ENCODE measurements at regions not wholly inside any gene's neighbourhood (a gene's known extent, or its start where the extent isn't known, plus 50 kb on each side); places are given as distances from the start of the nearest gene placed in this dataset.
A peak's percentile ranks its signal among the peaks of the same experiment; 100 is the strongest.

GRCh38 chr13:26996965-26997752 is 174.5 kb downstream of the USP12 start:
- H3K36me3 Mint-ChIP-seq, result no peaks in the 10 kb centered on the region
- peak; percentile 90 for ATAC-seq
- no peaks in the 10 kb centered on the region for H3K27me3 Mint-ChIP-seq
- H3K27ac Mint-ChIP-seq, result peak overlapping the region; percentile 4
- H3K4me1 Mint-ChIP-seq, result peaks cover 56% of the 10 kb centered on the region
- H3K9me3 Mint-ChIP-seq, result no peaks in the 10 kb centered on the region
- peak overlapping the region; percentile 22 for H3K4me3 Mint-ChIP-seq

GRCh38 chr13:26995159-26995558 is 176.5 kb downstream of the USP12 start:
- no peak overlapping the region for H3K27ac Mint-ChIP-seq
- H3K36me3 Mint-ChIP-seq, result no peaks in the 10 kb centered on the region
- ATAC-seq, result no peak
- no peaks in the 10 kb centered on the region for H3K27me3 Mint-ChIP-seq
- H3K4me1 Mint-ChIP-seq, result peaks cover 43% of the 10 kb centered on the region
- H3K9me3 Mint-ChIP-seq, result no peaks in the 10 kb centered on the region
- H3K4me3 Mint-ChIP-seq, result no peak overlapping the region

GRCh38 chr13:26993780-26994179 is 177.8 kb downstream of the USP12 start:
- H3K4me1 Mint-ChIP-seq, result peaks cover 36% of the 10 kb centered on the region
- no peaks in the 10 kb centered on the region for H3K27me3 Mint-ChIP-seq
- no peaks in the 10 kb centered on the region for H3K36me3 Mint-ChIP-seq
- no peak overlapping the region for H3K4me3 Mint-ChIP-seq
- ATAC-seq, result no peak
- H3K9me3 Mint-ChIP-seq, result no peaks in the 10 kb centered on the region
- H3K27ac Mint-ChIP-seq, result no peak overlapping the region

- no peaks in the 10 kb centered on the region for H3K36me3 Mint-ChIP-seq
- no peak overlapping the region for H3K4me3 Mint-ChIP-seq
- ATAC-seq, result no peak
- peaks cover 29% of the 10 kb centered on the region for H3K4me1 Mint-ChIP-seq
- no peak overlapping the region for H3K27ac Mint-ChIP-seq
- no peaks in the 10 kb centered on the region for H3K9me3 Mint-ChIP-seq
- no peaks in the 10 kb centered on the region for H3K27me3 Mint-ChIP-seq
Measured at GRCh38 chr13:26992951-26993719, 178.5 kb downstream of the USP12 start.

- Mint-ChIP-seq H3K9me3 (no peaks in the 10 kb centered on the region), H3K36me3 (no peaks in the 10 kb centered on the region), H3K27me3 (no peaks in the 10 kb centered on the region), H3K27ac (no peak overlapping the region), H3K4me3 (no peak overlapping the region), H3K4me1 (peaks cover 15% of the 10 kb centered on the region)
- no peak for ATAC-seq
Measured at GRCh38 chr13:26991508-26992181, 180.0 kb downstream of the USP12 start.

- Mint-ChIP-seq H3K27me3 (no peaks in the 10 kb centered on the region), H3K9me3 (no peaks in the 10 kb centered on the region), H3K36me3 (no peaks in the 10 kb centered on the region), H3K4me3 (no peak overlapping the region), H3K27ac (no peak overlapping the region), H3K4me1 (peaks cover 9% of the 10 kb centered on the region)
- ATAC-seq, result no peak
Measured at GRCh38 chr13:26989957-26990713, 181.5 kb downstream of the USP12 start.

DNA sequence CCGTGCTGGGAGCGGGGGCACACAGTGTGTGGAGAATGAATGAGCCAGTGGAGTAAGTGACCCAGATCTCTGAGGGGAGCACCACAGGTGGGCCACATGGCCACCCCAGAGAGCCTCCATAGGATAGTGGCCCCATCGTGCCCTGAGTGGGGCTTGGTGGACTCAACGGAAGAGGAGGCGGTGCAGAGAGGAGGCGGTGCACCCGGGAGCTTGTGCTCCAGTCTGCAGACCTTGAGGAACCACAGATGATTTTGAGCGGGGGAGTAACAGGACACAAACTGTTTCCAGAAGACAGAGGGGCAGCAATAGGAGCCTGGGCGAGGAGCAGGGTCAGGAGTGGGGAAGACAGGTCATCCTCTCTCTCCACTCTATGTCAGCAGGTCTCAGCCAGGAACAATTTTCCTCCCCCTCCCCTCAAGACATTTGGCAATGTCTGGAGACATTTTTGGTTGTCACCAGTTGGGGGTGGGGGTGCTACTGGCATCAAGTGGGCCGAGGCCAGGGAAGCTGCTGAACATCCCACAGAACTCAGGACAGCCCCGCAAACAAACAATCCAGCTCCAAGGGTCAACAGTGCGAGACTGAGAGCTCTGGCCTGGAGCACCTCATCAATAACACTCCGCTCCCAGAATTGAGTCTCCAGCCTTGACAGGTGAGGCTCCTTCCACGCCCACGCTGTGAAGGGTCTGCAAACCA is 182.2 kb downstream of the USP12 start:
- Mint-ChIP-seq H3K27ac (no peak overlapping the region), H3K4me3 (no peak overlapping the region), H3K4me1 (peaks cover 5% of the 10 kb centered on the region), H3K9me3 (no peaks in the 10 kb centered on the region), H3K36me3 (no peaks in the 10 kb centered on the region), H3K27me3 (no peaks in the 10 kb centered on the region)
- no peak for ATAC-seq

GRCh38 chr13:26988059-26988769 is 183.4 kb downstream of the USP12 start:
- Mint-ChIP-seq H3K4me1 (peaks cover 5% of the 10 kb centered on the region), H3K36me3 (no peaks in the 10 kb centered on the region), H3K4me3 (no peak overlapping the region), H3K27me3 (no peaks in the 10 kb centered on the region), H3K27ac (no peak overlapping the region), H3K9me3 (no peaks in the 10 kb centered on the region)
- no peak for ATAC-seq

GRCh38 chr13:26987486-26988013 is 184.1 kb downstream of the USP12 start:
- Mint-ChIP-seq H3K4me3 (no peak overlapping the region), H3K27me3 (peaks cover 6% of the 10 kb centered on the region), H3K4me1 (peaks cover 5% of the 10 kb centered on the region), H3K9me3 (no peaks in the 10 kb centered on the region), H3K36me3 (no peaks in the 10 kb centered on the region), H3K27ac (no peak overlapping the region)
- no peak for ATAC-seq

- Mint-ChIP-seq H3K4me3 (no peak overlapping the region), H3K4me1 (peaks cover 5% of the 10 kb centered on the region), H3K27me3 (peaks cover 14% of the 10 kb centered on the region), H3K36me3 (no peaks in the 10 kb centered on the region), H3K9me3 (no peaks in the 10 kb centered on the region), H3K27ac (no peak overlapping the region)
- ATAC-seq, result peak; percentile 84
Measured at GRCh38 chr13:26985285-26985878, 186.2 kb downstream of the USP12 start.

DNA sequence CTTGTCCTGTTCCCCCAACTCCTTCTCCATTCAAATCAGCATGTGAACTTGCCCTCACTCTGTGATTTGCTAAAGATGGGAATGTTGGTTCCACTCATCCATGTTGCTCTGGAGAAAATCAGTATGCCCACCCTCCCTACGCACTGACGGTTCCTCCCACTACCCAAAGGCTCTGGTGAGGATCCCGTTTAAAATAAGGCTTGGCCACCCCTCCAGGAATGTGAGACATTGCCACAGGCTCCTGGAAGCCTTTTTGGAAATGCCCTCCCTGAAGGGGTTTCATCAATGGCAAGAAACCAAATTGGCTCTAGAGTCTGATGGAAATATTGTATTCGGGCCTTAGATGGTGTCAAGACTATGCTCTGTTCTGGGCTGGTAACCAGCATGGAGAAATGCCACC is 187.3 kb downstream of the USP12 start:
- Mint-ChIP-seq H3K4me3 (no peak overlapping the region), H3K27ac (no peak overlapping the region), H3K9me3 (no peaks in the 10 kb centered on the region), H3K27me3 (peaks cover 24% of the 10 kb centered on the region), H3K36me3 (no peaks in the 10 kb centered on the region), H3K4me1 (peaks cover 5% of the 10 kb centered on the region)
- no peak for ATAC-seq

DNA sequence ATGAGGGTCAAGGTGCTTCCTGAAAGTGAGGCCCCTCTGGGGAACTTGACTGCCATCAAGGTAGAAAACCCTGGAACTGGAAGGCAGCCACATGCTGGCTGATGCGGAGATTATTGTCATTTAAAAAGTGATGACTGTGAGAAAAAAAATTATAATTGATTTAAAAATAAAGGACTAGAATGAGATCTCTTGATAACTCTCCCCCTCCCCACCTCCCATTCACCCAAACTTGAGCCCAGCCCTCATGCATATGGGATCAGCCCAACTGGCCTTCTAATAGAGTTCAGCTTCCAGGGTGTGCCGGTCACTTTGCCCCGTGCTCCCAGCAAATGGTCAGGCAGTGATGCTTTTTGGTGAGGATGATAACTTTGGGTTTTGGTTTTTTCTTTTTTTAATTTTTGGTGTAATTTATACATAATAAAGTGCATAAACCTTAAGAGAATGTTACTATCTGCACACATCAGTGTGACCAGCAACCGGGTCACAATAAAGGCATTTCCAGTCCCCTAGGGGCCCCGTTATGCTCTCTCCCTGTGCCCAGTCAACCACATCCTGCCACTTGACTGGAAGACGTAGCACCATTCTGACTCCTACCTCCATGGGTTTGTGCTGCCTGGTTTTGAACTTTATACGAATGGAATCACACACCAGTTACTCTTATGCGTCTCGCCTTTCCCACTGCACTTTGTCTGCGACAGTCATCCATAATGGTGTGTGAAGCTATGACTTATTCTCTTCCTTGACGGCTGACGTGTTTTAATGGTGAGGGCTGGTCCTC is 187.9 kb downstream of the USP12 start:
- Mint-ChIP-seq H3K36me3 (no peaks in the 10 kb centered on the region), H3K4me3 (no peak overlapping the region), H3K9me3 (no peaks in the 10 kb centered on the region), H3K4me1 (peaks cover 5% of the 10 kb centered on the region), H3K27ac (no peak overlapping the region), H3K27me3 (peaks cover 30% of the 10 kb centered on the region)
- no peak for ATAC-seq

Measured in stimulated activated memory B cell treated with anti-CD40 and anti-IgM and Interleukin-4, amounts not matched to agents 10 μg/mL and 1 μg/mL and 100 μg/mL, for 72 hours (primary cell).